ENCODE measurements at regions not wholly inside any gene's neighbourhood (a gene's known extent, or its start where the extent isn't known, plus 50 kb on each side); places are given as distances from the start of the nearest gene placed in this dataset.
"Not testable (repeated sequence)": the region's sequence is repeated elsewhere in the genome, so short reads cannot be mapped to it uniquely, and the experiment has no call there.

DNA sequence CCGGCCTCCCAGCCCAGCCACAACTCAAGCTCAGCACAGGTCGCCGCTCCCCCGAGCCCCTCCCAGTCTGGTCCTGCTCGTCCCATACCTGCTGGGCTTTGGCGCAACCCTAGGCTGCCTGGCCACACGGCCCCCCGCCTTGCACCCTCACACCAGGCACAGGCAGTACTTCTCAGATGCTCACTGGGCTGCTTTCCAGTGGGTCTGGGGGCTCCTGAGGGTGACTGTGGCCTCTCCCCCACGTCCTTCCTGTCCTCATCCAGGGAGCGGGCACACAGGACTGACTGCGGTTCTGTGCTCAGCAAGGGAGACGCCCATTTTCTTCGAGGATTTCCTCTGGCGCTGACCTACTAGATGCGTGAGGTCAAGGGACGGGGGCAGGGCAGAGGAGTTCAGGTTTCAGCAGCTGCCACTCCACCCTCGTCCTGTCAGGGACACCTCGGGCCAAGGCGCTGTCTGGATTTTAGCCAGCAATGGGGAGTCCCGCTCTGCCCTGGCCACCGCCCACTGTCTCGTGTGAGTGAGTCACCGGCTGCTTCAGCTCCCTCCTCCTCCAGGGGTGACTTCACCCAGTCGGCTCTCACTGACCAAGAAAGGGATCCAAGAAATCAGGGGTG, 115.8 kb downstream of the NPIPB11 start:
- peak; percentile 96 to 98 for DNase-seq
- TF ChIP-seq GATA1 (IDR thresholded peaks at IDR 0.05; ENCODE audit: low read depth, low read length) = no peak
- no peak for TF ChIP-seq POLR2A (IDR thresholded peaks at IDR 0.05; ENCODE audit: low read length)

DNA sequence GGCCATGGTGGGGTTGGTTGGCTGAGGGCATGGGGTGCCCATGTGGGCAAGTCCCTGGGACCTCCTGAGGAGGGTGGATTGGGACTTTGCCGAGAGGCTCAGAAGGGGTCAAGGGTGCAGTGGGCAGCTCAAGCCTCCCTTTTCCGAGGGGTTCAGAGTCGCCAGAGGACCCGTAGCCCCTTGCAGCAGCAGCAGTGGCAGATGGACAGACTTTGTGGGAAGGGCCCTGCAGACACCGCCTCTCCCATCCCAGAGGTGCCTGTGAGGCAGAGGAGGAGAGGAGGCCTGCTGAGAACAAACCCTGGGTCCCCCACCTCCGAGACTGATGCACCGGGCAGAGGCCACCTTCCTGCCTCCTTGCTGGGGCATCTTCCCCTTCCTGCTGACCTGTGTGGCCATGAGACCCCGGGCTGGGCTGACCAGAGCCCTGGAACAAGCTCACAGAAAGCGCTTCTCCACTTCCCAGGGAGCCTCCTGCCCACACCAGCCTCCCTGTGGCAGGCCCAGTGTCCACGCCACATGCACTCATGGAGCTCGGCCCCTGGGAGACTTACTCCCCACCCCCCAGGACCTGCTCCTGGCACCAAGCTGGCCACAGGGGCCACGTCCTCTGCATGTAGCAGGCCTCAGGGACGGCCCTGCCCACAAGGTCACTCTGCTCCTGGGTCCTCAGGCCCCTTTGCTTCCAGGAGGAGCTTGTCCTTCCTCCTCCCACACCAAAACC, 116.8 kb downstream of the NPIPB11 start:
- not testable (repeated sequence) for DNase-seq

DNA sequence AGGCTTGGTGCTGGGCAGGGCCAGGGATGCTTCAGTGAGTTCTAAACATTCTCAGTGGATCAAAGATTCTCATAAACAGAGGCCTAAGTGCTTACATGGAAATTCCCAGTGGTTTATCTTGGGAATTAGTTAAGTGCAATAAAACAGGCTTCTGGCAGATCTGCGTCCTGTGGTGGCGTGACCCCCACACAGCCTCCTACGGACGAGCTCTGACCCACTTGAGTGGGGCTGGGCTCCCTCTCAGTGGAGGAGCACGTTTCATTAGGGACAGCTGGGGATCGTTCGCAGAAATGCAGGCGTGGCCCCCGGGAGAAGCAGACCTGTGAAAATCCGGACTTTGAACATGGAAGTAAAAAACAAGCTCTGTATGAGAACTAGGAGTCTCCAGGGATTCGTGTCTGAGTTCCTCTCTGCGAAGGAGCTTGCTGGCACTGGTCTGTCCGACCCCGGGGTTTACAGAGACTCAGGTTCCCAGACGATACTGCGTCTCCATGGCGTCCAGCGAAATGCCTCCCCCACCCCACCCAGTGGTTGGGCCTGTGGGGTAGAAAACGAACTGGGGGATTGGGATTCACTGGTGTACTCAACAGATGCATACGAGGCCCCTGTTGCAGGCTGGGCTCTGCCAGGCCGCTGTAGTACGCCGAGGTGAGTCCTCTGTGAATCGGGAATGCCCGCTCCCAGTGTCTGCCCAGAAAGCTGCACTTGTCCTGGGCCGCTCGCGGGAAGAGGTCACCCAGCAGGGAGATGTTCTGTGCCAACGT, 117.6 kb downstream of the NPIPB11 start:
- not testable (repeated sequence) for DNase-seq

DNA sequence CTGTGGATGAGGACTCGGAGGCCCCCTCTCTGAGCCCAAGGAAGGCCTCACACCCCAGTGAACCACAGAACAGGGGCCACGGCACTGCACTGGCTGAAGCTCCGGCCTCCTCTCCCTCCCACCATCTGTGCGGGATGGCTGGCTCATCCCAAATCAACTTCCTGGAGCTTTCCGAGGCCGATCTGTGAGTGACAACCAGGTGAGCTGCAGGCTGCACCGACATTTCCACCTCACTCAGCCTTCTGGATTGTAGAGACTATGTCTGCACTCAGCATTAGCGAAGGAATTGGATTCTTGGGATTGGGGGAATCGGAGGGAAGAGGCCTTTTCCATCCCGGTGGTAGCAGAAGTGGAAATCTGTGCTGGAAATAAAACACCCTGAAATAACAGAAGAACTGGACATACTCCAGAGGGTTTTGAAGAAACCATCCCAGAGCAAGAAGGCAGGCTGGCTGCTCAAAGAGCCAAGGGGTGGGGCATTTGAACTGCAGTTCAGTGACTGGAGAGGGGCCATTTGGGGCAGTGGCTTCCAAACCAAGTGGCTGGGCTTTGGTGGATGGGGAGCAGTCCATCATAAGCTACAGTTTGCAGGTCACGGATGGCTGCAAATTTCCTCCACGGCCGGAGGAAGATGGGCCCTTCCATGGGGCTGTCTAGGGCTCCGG, 118.5 kb downstream of the NPIPB11 start:
- peak in 1 of 2 experiments; percentile 13 for DNase-seq

DNA sequence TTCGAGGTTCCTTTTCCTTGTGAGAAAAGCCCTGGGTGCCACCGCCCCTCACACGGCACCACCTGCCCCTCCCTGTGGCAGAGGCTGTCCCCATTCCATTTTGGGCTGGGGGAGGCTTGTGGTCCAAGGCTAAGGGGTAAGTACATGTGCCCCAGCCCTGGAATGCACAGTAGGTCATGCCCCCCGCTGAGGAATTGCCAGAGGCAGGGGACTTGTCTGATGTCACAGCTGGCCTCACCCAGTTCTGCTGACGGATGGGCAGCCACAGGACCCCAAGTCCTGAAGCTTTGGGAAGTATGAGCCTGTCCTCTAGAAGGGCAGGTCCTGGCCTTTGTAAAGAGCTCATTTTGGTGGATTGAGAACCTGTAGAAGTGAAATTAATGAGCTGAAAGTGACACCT, 119.3 kb downstream of the NPIPB11 start:
- DNase-seq = not testable (repeated sequence)

DNA sequence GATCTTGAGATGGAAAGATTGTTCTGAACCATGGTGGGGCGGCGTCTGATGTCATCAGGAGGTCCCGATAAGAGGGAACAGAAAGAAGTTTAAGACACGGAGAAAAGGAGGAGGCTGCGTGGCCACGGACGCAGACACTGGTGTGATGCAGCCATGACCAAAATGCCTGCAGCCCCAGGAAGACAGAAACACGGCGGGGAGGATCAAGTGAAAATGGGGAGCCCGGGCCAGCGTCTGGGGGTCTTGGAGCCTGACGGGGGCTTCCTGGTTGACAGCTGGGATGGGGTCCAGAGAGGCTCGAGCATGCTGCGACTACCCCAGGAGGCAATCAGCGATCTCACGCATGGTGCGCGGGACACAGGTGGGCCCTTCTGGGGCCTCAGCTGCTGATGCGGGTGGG, 119.7 kb downstream of the NPIPB11 start:
- not testable (repeated sequence) for DNase-seq

DNA sequence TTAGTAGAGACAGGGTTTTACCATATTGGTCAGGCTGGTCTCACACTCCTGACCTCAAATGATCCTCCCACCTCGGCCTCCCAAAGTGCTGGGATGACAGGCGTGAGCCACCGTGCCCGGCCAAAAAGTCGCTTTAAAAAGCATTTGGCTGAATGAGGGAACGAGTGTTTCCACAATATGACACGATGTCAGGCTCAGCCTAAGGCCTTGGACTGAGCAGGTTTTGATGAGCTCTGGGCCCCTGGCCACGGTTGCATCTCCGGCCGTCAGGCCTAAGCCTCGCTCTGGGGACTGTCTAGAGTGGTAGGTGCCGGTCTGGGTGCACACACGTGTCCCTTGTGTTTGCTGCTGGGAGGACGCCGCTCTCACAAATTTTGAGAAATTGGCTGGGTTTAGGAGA, 120.3 kb downstream of the NPIPB11 start:
- DNase-seq = not testable (repeated sequence)

DNA sequence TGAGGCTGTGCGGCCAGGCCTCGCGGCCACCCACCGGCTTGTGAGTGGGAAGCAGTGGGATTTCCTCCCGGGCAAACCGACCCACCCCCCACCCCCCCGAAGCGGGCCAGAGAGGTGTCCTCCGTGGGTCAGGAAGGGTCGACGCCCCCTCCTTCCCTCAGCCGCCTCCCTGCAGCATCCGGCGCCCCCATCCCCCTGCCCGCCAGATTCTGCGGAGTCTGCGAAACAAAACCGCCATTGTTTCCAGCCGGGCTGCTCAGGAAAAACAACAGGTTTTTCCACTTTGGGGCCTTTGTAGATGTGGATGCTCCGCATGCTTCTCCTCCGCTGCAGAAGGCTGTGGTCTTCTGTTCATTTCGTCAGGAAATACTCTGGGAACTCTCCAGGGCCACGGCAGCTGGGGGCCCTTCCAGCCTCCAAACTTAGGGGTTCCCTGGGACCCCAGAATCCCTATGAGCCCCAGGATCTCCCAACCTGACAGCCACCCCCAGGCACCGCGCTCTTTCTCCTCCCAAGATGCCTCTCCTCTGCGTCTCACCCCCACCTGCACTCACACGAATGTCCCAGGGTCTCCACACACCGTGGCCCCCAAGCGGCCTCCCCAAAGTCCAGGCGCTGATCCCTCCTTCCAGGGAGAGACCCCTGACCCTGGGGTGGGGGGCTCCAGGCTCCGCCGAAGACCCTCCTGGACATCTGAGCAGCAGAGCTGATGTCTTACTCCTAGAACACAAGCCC, 121.2 kb downstream of the NPIPB11 start:
- not testable (repeated sequence) for DNase-seq

DNA sequence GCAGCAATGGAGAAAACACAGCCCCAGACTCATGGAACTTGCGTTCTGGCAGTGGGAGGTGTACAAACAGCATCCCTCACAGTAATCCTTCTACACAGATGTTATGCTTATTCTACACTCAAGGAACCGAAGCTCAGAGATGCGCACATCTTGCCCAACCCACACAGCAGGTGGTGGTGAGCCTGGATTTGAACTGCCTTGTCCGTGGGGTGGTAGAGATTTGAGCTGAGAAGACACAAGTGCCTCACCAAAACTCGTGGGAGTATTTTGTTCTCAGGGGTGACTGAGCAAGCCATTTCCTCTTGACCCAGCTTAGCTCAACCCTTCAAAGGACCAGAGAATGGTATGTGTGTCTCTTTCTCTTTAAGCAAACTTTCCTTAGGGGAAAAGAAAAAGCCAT, 121.8 kb downstream of the NPIPB11 start:
- not testable (repeated sequence) for DNase-seq

DNA sequence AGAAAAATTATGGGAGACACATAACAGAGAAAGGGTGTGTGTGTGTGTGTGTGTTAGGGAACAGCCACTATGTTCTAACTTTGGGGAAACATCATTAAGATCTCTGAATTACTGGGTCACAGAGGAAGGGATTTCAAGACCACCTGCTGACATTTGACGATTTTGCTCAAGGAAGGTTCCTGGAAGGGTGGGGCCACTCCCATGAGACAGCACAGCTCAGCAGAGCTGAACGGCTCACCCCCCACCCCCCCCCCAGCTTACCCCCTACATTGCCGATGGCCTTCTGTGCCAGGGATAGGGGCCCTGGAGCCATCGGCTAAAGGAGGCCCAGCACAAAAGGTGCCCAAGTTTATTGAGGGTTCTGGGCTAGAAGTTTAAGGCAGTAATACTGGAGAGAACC, 122.4 kb downstream of the NPIPB11 start:
- DNase-seq = peak in 1 of 2 experiments; percentile 12

DNA sequence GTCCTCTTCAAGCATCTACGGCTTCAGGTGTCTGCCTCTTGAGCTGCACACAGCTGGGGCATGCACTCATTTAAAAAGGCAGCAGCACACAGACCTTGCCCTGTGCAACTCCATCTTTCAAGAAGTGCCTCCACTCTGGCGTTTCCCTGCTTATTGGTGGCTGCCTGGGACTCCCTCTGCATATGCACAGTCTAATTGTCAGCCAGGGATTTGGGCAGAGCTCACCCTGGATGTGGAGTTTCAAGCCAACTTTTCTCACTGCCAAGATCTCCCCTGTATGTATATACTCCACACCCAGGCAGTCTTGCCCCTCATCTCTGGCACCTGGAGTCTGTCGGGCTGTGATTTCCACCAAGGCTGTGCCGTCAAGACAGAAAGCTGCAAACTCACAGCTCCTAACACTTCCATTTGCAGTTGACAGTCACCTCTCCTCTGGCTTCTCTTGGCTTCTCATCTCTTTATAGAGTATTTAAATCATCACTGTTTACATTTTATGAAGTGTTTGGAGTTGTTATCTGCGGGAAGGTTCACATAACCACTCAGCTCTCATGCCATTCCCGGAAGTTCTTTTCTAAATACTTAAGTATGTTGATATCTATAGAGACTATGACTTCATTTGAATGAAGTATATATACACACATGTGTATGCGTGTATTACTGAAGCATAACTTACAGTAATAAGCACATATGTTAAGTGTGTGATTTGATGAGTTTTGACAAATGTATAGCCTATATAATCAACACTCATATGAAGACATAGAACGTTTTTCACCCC, 128.2 kb downstream of the NPIPB11 start:
- DNase-seq = not testable (repeated sequence)

DNA sequence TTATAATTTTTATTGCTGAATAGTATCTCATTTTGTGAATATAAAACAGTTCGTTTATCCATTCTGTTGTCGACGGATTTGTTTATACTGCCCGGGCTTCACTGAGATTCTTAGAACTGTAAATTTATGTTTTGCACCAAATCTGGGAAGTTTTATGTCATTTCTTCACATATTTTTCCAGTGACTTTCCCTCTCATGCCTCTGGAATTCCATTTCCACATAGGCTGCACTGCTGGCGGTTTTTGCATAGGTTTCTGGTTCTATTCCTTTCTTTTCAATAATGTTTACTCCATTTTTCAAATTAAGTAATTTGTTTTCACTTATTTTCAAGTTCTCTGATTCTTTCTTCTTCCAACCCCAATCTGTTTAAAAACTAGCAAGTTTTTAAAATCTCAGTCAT, 130.1 kb downstream of the NPIPB11 start:
- DNase-seq = not testable (repeated sequence)

DNA sequence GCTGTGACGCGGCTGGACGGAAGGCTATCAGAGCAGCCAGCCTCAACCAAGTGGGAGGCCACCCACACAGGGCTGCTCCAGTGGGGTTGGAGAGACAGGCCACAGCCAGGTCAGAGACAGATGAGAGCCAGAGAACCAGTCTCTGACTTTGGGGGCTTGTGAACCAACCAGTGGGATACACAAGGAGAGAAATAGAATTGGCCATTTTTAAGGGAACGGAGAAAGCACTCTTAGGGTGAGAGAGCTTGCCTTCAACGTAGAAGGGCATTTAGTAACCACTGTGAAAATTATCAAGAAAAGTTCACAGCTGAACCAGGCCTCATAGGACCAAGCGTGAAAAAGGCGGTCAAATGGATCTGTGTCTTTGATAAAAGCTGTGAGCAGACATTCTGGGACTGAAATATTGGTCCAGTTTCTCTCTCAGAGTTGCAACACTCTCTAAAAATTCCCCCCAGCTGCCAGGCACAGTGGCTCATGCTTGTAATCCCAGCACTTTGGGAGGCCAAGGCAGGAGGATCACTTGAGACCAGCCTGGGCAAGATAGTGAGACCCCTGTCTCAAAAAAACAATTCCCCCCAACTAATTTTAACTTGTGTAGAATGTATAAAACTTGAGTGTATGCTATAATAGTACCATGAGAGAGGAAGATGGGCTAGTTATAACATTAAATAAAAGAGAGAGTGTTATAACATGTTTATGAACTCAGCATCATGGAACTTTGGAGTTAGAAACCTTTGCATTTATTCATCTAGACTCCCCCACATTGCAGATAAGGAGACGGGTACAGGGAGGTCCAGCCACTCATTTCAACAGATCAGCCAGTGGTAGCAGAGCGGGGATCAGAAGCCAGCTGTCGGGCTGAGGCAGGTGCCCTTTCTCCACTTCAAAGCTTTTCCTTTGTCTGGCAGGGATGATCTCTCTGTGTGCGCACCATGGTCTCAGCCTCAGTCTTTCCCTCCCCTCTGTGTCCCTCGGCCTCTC, 132.2 kb downstream of the NPIPB11 start:
- not testable (repeated sequence) for DNase-seq

DNA sequence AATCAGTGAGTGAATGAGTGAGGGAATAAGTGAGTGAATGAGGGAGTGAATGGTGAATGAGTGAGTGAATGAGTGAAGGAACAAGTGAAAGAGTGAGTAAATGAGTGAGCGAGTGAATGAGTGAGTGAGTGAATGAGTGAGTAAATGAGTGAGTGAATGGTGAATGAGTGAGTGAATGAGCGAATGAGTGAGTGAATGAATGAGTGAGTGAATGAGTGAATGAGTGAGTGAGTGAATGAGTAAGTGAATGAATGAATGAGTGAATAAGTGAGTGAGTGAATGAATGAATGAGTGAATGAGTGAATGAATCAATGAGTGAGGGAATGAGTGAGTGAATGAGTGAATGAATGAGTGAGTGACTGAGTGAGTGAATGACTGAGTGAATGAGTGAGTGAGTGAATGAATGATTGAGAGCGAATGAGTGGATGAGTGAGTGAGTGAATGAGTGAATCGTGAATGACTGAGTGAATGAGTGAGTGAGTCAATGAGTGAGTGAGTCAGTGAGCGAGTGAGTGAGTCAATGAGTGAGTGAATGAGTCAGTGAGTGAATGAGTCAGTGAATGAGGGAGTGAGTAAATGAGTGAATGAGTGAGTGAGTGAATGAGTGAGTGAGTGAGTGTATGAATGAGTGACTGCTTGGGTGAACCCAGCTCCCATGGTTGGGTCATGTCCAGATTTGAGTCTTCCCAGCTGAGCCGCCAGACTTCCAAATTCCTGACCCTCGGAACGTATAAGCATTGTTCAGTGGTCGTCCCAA, 133.0 kb downstream of the NPIPB11 start:
- peak in 1 of 2 experiments; percentile 45 for DNase-seq

DNA sequence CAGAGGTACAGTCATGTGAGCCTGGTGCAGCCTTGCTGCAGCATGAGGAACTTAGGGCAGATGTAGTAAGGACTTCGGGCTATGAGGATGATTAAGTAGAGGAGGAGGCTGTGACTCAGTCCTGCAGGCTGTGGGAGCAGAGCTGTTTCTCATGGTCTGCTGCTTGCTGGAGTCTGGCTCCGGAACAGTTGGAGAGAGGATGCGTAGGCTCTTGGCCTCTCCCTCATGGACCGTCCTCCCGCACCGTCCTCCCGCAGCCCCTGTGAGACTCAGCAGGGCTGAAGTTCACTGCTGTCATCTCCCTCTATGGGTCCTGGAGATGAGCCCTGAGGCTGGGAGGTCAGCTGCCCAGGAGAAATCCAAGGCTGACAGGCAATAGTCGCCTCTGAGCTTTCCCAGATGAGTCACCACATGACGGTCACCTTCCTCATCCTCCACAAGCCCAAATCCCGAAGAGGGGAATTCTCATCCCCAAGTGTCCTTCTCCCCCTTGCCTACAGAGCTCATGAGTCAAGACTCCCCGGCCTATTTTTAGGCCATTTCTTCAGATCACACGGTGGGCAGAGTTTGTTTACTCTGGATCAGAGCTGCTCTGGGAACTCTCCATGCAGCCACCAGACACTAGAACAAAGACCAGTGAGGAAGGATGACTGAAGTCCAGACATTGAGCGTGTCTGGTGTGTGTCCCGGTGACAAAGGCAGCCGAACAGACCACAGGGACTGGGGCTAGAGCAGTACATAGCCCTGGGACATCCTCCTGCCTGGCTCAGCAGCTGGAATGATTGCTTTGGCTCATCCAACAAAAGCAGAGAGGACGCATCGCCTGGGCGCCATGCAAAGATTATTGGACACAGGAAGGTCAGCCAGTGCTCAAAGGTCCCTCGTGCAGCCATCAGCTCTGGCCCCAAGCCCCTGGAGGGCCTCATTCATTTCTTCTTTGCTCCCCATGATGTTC, 134.5 kb downstream of the NPIPB11 start:
- DNase-seq = not testable (repeated sequence)

DNA sequence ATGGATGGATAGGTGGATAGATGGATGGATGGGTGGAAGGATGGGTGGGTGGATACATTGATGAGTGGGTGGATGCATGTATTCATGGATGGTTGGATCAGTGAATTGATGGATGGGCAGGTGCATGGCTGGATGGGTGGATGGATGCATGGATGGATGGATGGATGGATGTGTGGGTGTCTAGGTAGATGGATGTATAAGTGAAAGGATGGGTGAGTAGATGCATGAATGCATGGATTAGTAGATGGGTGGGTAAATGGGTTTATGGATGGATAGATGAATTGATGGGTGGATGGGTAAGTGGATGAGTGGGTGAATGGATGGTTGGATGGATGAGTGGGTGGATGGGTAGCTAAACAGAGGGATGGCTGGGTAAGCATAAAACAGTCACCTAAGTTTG, 135.6 kb downstream of the NPIPB11 start:
- DNase-seq = not testable (repeated sequence)

DNA sequence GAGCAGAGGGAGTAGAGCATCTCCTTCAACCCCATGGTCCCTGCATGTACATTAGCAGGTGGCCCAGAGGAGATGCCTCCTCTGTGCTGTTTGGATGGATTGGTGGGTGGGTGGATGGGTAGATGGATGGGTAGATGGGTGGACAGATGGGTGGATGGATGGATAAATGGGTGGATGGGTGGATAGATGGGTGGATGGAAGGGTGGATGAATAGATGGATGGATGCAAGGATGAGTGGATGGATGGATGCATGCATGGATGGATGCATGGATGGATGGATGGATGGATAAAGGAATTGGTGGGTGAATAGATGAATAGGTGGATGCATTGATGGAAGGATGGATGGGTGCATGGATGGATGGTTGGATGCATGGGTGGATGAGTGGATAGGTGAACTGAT, 136.5 kb downstream of the NPIPB11 start:
- DNase-seq = not testable (repeated sequence)
